Kasumi-1 (cell line): ENCODE measurements at regions not wholly inside any gene's neighbourhood (a gene's known extent, or its start where the extent isn't known, plus 50 kb on each side); places are given as distances from the start of the nearest gene placed in this dataset.

Experiments
- DNase-seq, 2 experiments: peaks; one replicate each; lab custom pipeline; 2025; lab: John Stamatoyannopoulos, UW

- DNase-seq: no peak
Measured at GRCh38 chr11:127135256-127135655, 134.7 kb upstream of the KIRREL3 start.

GRCh38 chr11:127133061-127133460 lies 132.5 kb upstream of the KIRREL3 start:
- no peak for DNase-seq

- no peak for DNase-seq
Measured at GRCh38 chr11:127130321-127130720, 129.8 kb upstream of the KIRREL3 start.

GRCh38 chr11:127126986-127127385 lies 126.4 kb upstream of the KIRREL3 start:
- no peak for DNase-seq

GRCh38 chr11:127119356-127119755 lies 118.8 kb upstream of the KIRREL3 start:
- no peak for DNase-seq

- no peak for DNase-seq
Measured at GRCh38 chr11:127118811-127119210, 118.2 kb upstream of the KIRREL3 start.

- DNase-seq: no peak
Measured at GRCh38 chr11:127117231-127117739, 116.7 kb upstream of the KIRREL3 start.

GRCh38 chr11:127115844-127116243 lies 115.3 kb upstream of the KIRREL3 start:
- no peak for DNase-seq

GRCh38 chr11:127114035-127114434 lies 113.5 kb upstream of the KIRREL3 start:
- no peak for DNase-seq

- no peak for DNase-seq
Measured at GRCh38 chr11:127110542-127110941, 110.0 kb upstream of the KIRREL3 start.

- DNase-seq: no peak
Measured at GRCh38 chr11:127109796-127110480, 109.4 kb upstream of the KIRREL3 start.

- DNase-seq: no peak
Measured at GRCh38 chr11:127108838-127109237, 108.3 kb upstream of the KIRREL3 start.

- no peak for DNase-seq
Measured at GRCh38 chr11:127106938-127107337, 106.4 kb upstream of the KIRREL3 start.

- no peak for DNase-seq
Measured at GRCh38 chr11:127105593-127106541, 105.3 kb upstream of the KIRREL3 start.

- DNase-seq: no peak
Measured at GRCh38 chr11:127103586-127104388, 103.2 kb upstream of the KIRREL3 start.

- DNase-seq: no peak
Measured at GRCh38 chr11:127098684-127099083, 98.1 kb upstream of the KIRREL3 start.

GRCh38 chr11:127080735-127081134 lies 80.2 kb upstream of the KIRREL3 start:
- no peak for DNase-seq

- no peak for DNase-seq
Measured at GRCh38 chr11:127075758-127076157, 75.2 kb upstream of the KIRREL3 start.

- peak; percentile 1 to 6 for DNase-seq
Measured at GRCh38 chr11:127074151-127074761, 73.7 kb upstream of the KIRREL3 start.

GRCh38 chr11:127073621-127074020 lies 73.1 kb upstream of the KIRREL3 start:
- DNase-seq: no peak

GRCh38 chr11:127071606-127072005 lies 71.0 kb upstream of the KIRREL3 start:
- no peak for DNase-seq

GRCh38 chr11:127070808-127071207 lies 70.2 kb upstream of the KIRREL3 start:
- DNase-seq: no peak
